H1 (cell line): ENCODE measurements at regions not wholly inside any gene's neighbourhood (a gene's known extent, or its start where the extent isn't known, plus 50 kb on each side); places are given as distances from the start of the nearest gene placed in this dataset.

Experiments
- CTCF ChIA-PET: fragments of 300-600 bp; sonication (Branson Sonifier 250); formaldehyde crosslinking; loops from one replicate; lab custom pipeline; 2021; ENCODE audit not compliant: partially characterized antibody; lab: Charles Lee
- POLR2A ChIA-PET: fragments of 300-600 bp; sonication (Branson Sonifier 250); formaldehyde crosslinking; loops from one replicate; lab custom pipeline; 2021; ENCODE audit warnings: inconsistent platforms; ENCODE audit not compliant: partially characterized antibody; lab: Charles Lee
- DNase-seq, 2 experiments: peaks; one replicate each; pipeline versions ENCODE4 v3.0.0 to v3.0.0-alpha.2; 2010 to 2022; ENCODE audit warnings: low spot score in 2 of 2, low read depth in 1 of 2, mixed read lengths in 1 of 2
- FAIRE-seq: peaks from 2 replicates; lab custom pipeline; 2011; peaks lifted over from hg19 to GRCh38; lab: Jason Lieb, UNC
- H2AFZ ChIP-seq: 2 replicates; pipeline ENCODE4 v1.8.1; 2012; ENCODE audit warnings: low read length, inconsistent platforms
- H2AK5ac ChIP-seq: 2 replicates; pipeline ENCODE4 v1.6.1; 2013; ENCODE audit warnings: low read depth, low read length
- H2BK120ac ChIP-seq: replicated peaks from 2 replicates; pipeline ENCODE3; 2013; ENCODE audit warnings: low read depth, low read length, inconsistent platforms
- H2BK12ac ChIP-seq: 2 replicates; pipeline ENCODE4 v1.6.1; 2013; ENCODE audit warnings: low read depth, low read length
- H2BK15ac ChIP-seq: 2 replicates; pipeline ENCODE4 v1.6.1; 2013; ENCODE audit warnings: low read length
- H2BK20ac ChIP-seq: 2 replicates; pipeline ENCODE4 v1.6.1; 2013; ENCODE audit warnings: low read length
- H2BK5ac ChIP-seq: 2 replicates; pipeline ENCODE4 v1.6.1; 2013; ENCODE audit warnings: low read depth, low read length
- H3K14ac ChIP-seq: 2 replicates; pipeline ENCODE4 v1.6.1; 2013; ENCODE audit warnings: inconsistent platforms; ENCODE audit not compliant: insufficient read length
- H3K18ac ChIP-seq: 2 replicates; pipeline ENCODE4 v1.6.1; 2013; ENCODE audit warnings: low read length; ENCODE audit errors: extremely low read depth
- H3K23ac ChIP-seq: 2 replicates; pipeline ENCODE4 v1.6.1; 2013; ENCODE audit warnings: inconsistent platforms; ENCODE audit not compliant: insufficient read length
- H3K23me2 ChIP-seq: 2 replicates; pipeline ENCODE4 v1.6.1; 2013; ENCODE audit warnings: low read depth, low read length
- H3K27ac ChIP-seq: 2 replicates; pipeline ENCODE4 v1.6.1; 2011; ENCODE audit warnings: low read depth, low read length, inconsistent platforms
- H3K27me3 ChIP-seq, 4 experiments: replicated peaks in 1 of 4; 1 replicate in 1 of 4; 2 replicates in 3 of 4; pipeline versions ENCODE4 v1.6.1 to v1.8.1; 2011 to 2013; ENCODE audit warnings: low read length in 3 of 4, mild to moderate bottlenecking in 3 of 4, inconsistent platforms in 2 of 4, mixed read lengths in 2 of 4, moderate library complexity in 1 of 4; ENCODE audit not compliant: control insufficient read depth in 3 of 4, insufficient read depth in 3 of 4; ENCODE audit errors: extremely low read depth in 1 of 4
- H3K36me3 ChIP-seq, 4 experiments: 2 replicates each; pipeline versions ENCODE4 v1.6.1 to v1.8.1; 2011 to 2013; ENCODE audit warnings: mild to moderate bottlenecking in 4 of 4, low read length in 3 of 4, moderate library complexity in 2 of 4, control low read depth in 1 of 4, inconsistent platforms in 1 of 4; ENCODE audit not compliant: insufficient read depth in 4 of 4, control insufficient read depth in 2 of 4
- H3K4ac ChIP-seq: replicated peaks from 2 replicates; pipeline ENCODE3; 2013; ENCODE audit warnings: low read length, low read depth, mixed read lengths, inconsistent platforms; ENCODE audit not compliant: insufficient read length
- H3K4me1 ChIP-seq, 4 experiments: replicated peaks in 1 of 4; 1 replicate in 1 of 4; 2 replicates in 3 of 4; pipeline versions ENCODE4 v1.6.1 to v1.8.1; 2011 to 2013; ENCODE audit warnings: low read length in 3 of 4, inconsistent platforms in 2 of 4, mixed read lengths in 1 of 4; ENCODE audit not compliant: insufficient read depth in 4 of 4, control insufficient read depth in 3 of 4
- H3K4me2 ChIP-seq, 2 experiments: 2 replicates each; pipeline versions ENCODE4 v1.6.1 to v1.8.1; 2011 to 2013; ENCODE audit warnings: low read depth in 2 of 2, low read length in 2 of 2, control low read depth in 1 of 2, inconsistent platforms in 1 of 2, mild to moderate bottlenecking in 1 of 2; ENCODE audit not compliant: insufficient read depth in 1 of 2
- H3K4me3 ChIP-seq, 4 experiments: fragments of 200-600, 300-600 bp in 1 of 4; sonication (generic), shearing (Covaris generic), sonication (Bioruptor Twin) in 1 of 4; 2 replicates each; pipeline versions ENCODE4 v1.5.1 to v1.8.1; 2011 to 2016; ENCODE audit warnings: low read length in 4 of 4, low read depth in 3 of 4, control low read depth in 2 of 4, inconsistent platforms in 2 of 4, mild to moderate bottlenecking in 2 of 4, mixed read lengths in 1 of 4, moderate library complexity in 1 of 4; ENCODE audit not compliant: insufficient read depth in 2 of 4; ENCODE audit errors: extremely low read depth in 1 of 4
- H3K56ac ChIP-seq: replicated peaks from 2 replicates; pipeline ENCODE3; 2013; ENCODE audit warnings: low read depth, mild to moderate bottlenecking, mixed read lengths, low read length, inconsistent platforms; ENCODE audit not compliant: insufficient read length
- H3K79me1 ChIP-seq: 2 replicates; pipeline ENCODE4 v1.6.1; 2013; ENCODE audit warnings: low read depth, low read length, control low read depth
- H3K79me2 ChIP-seq, 2 experiments: 2 replicates each; pipeline versions ENCODE4 v1.6.1 to v1.8.1; 2012 to 2013; ENCODE audit warnings: low read length in 2 of 2, mild to moderate bottlenecking in 2 of 2, inconsistent platforms in 1 of 2; ENCODE audit not compliant: insufficient read depth in 2 of 2, control insufficient read depth in 1 of 2
- H3K9ac ChIP-seq, 4 experiments: replicated peaks in 1 of 4; 1 replicate in 1 of 4; 2 replicates in 3 of 4; pipeline versions ENCODE4 v1.6.1 to v1.8.1; 2011 to 2013; ENCODE audit warnings: low read depth in 3 of 4, low read length in 3 of 4, control low read depth in 2 of 4, mild to moderate bottlenecking in 2 of 4, moderate library complexity in 2 of 4, inconsistent platforms in 1 of 4; ENCODE audit errors: extremely low read depth in 1 of 4
- H3K9me3 ChIP-seq, 2 experiments: 2 replicates each; pipeline versions ENCODE4 v1.6.1 to v1.8.1; 2012 to 2013; ENCODE audit warnings: mild to moderate bottlenecking in 2 of 2, moderate library complexity in 2 of 2, control low read depth in 1 of 2, inconsistent platforms in 1 of 2, low read depth in 1 of 2, low read length in 1 of 2, mixed read lengths in 1 of 2; ENCODE audit not compliant: insufficient read depth in 2 of 2
- H4K20me1 ChIP-seq, 2 experiments: replicated peaks in 1 of 2; 2 replicates each; pipeline versions ENCODE3 to v1.8.1; 2011 to 2013; ENCODE audit warnings: inconsistent platforms in 2 of 2, low read length in 2 of 2, mild to moderate bottlenecking in 1 of 2; ENCODE audit not compliant: insufficient read depth in 2 of 2, control insufficient read depth in 1 of 2
- H4K5ac ChIP-seq: 2 replicates; pipeline ENCODE4 v1.6.1; 2013; ENCODE audit warnings: low read length, low read depth, mixed read lengths, inconsistent platforms; ENCODE audit not compliant: insufficient read length
- H4K8ac ChIP-seq: 2 replicates; pipeline ENCODE4 v1.8.0; 2013; ENCODE audit warnings: mild to moderate bottlenecking, moderate library complexity, low read length, inconsistent platforms; ENCODE audit not compliant: insufficient read depth; ENCODE audit errors: extremely low read depth
- H4K91ac ChIP-seq: replicated peaks from 2 replicates; pipeline ENCODE3; 2013; ENCODE audit warnings: low read length, mixed read lengths, inconsistent platforms; ENCODE audit not compliant: insufficient read length
- BACH1 ChIP-seq: IDR thresholded peaks from 2 replicates; pipeline ENCODE4 v1.6.1; 2012; ENCODE audit warnings: low read length, improper control_type of control experiment
- CHD1 ChIP-seq: IDR thresholded peaks from 2 replicates; pipeline ENCODE4 v1.6.1; 2012; ENCODE audit warnings: low read depth, low read length, improper control_type of control experiment
- CREB1 ChIP-seq: IDR thresholded peaks from 2 replicates; pipeline ENCODE4 v1.6.1; 2012; ENCODE audit warnings: inconsistent platforms
- CTBP2 ChIP-seq: IDR thresholded peaks from 2 replicates; pipeline ENCODE4 v1.7.0; 2011; ENCODE audit warnings: borderline replicate concordance, mild to moderate bottlenecking, moderate library complexity, mixed read lengths, low read length; ENCODE audit not compliant: insufficient read depth, insufficient read length
- EP300 ChIP-seq, 2 experiments: IDR thresholded peaks; 1 replicate in 1 of 2; 2 replicates in 1 of 2; pipeline ENCODE4 v1.6.1; 2011 to 2012; ENCODE audit warnings: low read depth in 2 of 2, low read length in 2 of 2, mild to moderate bottlenecking in 2 of 2, borderline replicate concordance in 1 of 2, inconsistent platforms in 1 of 2, moderate library complexity in 1 of 2
- KDM1A ChIP-seq: fragments of 200-600, 300-600 bp; sonication (generic); IDR thresholded peaks from 2 replicates; pipeline ENCODE4 v1.7.1; 2016; ENCODE audit warnings: mild to moderate bottlenecking, low read length, borderline replicate concordance
- KDM5A ChIP-seq: fragments of 200-600 bp; IDR thresholded peaks from 2 replicates; pipeline ENCODE4 v1.7.1; 2012; ENCODE audit warnings: mild to moderate bottlenecking, low read length, inconsistent platforms, mixed read lengths
- MAFK ChIP-seq: IDR thresholded peaks from 2 replicates; pipeline ENCODE4 v1.6.1; 2012; ENCODE audit warnings: low read depth, mild to moderate bottlenecking, improper control_type of control experiment, low read length
- RFX5 ChIP-seq: IDR thresholded peaks from 2 replicates; pipeline ENCODE4 v1.6.1; 2011; ENCODE audit warnings: low read depth, low read length, improper control_type of control experiment, borderline replicate concordance
- SIRT6 ChIP-seq: IDR thresholded peaks from one replicate; pipeline ENCODE4 v1.7.1; 2012; ENCODE audit warnings: low read length, inconsistent platforms
- SIX5 ChIP-seq: IDR thresholded peaks from 2 replicates; pipeline ENCODE4 v1.6.1; 2011; ENCODE audit warnings: mild to moderate bottlenecking, low read depth, low read length
- TF ChIP-seq, protein P1 (sequence below): IDR thresholded peaks from 2 replicates; pipeline ENCODE4 v1.6.1; 2012; ENCODE audit warnings: inconsistent platforms

DNA sequence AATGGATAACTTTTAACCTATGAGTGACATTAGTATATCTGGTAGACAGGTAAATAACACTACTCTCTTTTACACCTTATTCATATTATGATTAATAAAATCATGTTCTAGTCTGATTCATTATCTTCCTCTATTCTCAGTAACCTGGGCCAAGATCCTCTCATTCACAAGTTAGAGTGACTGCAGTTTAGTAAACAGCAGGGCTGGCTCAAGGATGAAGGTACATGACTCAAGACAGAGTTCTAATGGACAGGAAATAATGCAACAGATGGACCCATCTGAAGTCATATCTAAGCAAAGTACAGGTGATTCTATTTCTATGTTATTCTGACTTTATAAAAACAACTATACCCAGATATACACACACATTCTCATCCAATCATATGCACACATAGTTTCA lies 582.5 kb upstream of the CDH18 start:
- Histone ChIP-seq H3K4me1 (no peaks in the 10 kb centered on the region), H3K23ac (no peak overlapping the region), H4K91ac (no peak overlapping the region), H3K9me3 (no peaks in the 10 kb centered on the region), H2BK12ac (no peak overlapping the region), H2AFZ (no peak overlapping the region), H2BK5ac (no peak overlapping the region), H2BK15ac (no peak overlapping the region), H3K27me3 (no peaks in the 10 kb centered on the region), H2BK20ac (no peak overlapping the region), H3K4me3 (no peak overlapping the region), H3K27ac (no peak overlapping the region), H2AK5ac (no peak overlapping the region), H4K8ac (no peak overlapping the region), H2BK120ac (no peak overlapping the region), H3K79me2 (no peaks in the 10 kb centered on the region), H4K5ac (no peak overlapping the region), H3K9ac (no peak overlapping the region)
- no peak for FAIRE-seq
- no peak for DNase-seq
- CTCF ChIA-PET = no interaction called here
- TF ChIP-seq, protein P1, sequence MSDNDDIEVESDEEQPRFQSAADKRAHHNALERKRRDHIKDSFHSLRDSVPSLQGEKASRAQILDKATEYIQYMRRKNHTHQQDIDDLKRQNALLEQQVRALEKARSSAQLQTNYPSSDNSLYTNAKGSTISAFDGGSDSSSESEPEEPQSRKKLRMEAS = no peak
- TF ChIP-seq KDM1A (no peak), CTBP2 (no peak), SIX5 (no peak), CHD1 (no peak), CREB1 (no peak), BACH1 (no peak), MAFK (no peak), RFX5 (no peak), SIRT6 (no peak), KDM5A (no peak), EP300 (IDR thresholded peaks at IDR 0.05; ENCODE audit: borderline replicate concordance in 1 of 2, low read depth in 2 of 2, low read length in 2 of 2) (no peak)
- TF ChIP-seq, all 59 proteins: peak for 0
- no peaks in the 10 kb centered on the region for H3K36me3 ChIP-seq
- POLR2A ChIA-PET = no interaction called here
- H3K14ac ChIP-seq = no peak overlapping the region
- no peaks in the 10 kb centered on the region for H3K23me2 ChIP-seq
- no peaks in the 10 kb centered on the region for H4K20me1 ChIP-seq
- H3K4ac ChIP-seq = no peak overlapping the region
- H3K79me1 ChIP-seq = no peaks in the 10 kb centered on the region
- no peak overlapping the region for H3K56ac ChIP-seq
- no peak overlapping the region for H3K18ac ChIP-seq
- no peak overlapping the region for H3K4me2 ChIP-seq
